GM12864 (cell line): ENCODE measurements at regions not wholly inside any gene's neighbourhood (a gene's known extent, or its start where the extent isn't known, plus 50 kb on each side); places are given as distances from the start of the nearest gene placed in this dataset.
A peak's percentile ranks its signal among the peaks of the same experiment; 100 is the strongest.
"Not testable (repeated sequence)": the region's sequence is repeated elsewhere in the genome, so short reads cannot be mapped to it uniquely, and the experiment has no call there.

Experiments
- DNase-seq: peaks from one replicate; pipeline ENCODE4 v3.0.0-alpha.2; 2011; ENCODE audit warnings: low read depth
- H3K4me3 ChIP-seq: 2 replicates; pipeline ENCODE4 v1.5.1; 2011; ENCODE audit warnings: mild to moderate bottlenecking, low read depth, low read length, control low read depth
- CTCF ChIP-seq: IDR thresholded peaks from 2 replicates; pipeline ENCODE4 v1.5.1; 2011; ENCODE audit warnings: low read depth, mild to moderate bottlenecking, moderate library complexity, low read length, control low read depth, inconsistent platforms; ENCODE audit errors: missing control alignments

- DNase-seq = no peak
- no peak overlapping the region for H3K4me3 ChIP-seq
- no peak for TF ChIP-seq CTCF
Observed at GRCh38 chr12:80015660-80016059, 80.8 kb upstream of the PPP1R12A start.

GRCh38 chr12:80003744-80004143 is 68.8 kb upstream of the PPP1R12A start:
- H3K4me3 ChIP-seq, DNase-seq: not testable (repeated sequence)

GRCh38 chr12:80001562-80001961 is 66.7 kb upstream of the PPP1R12A start:
- no peak for DNase-seq
- TF ChIP-seq CTCF = no peak

GRCh38 chr12:80000831-80001230 is 65.9 kb upstream of the PPP1R12A start:
- no peak for TF ChIP-seq CTCF
- no peak for DNase-seq
- H3K4me3 ChIP-seq = no peak overlapping the region

More at GRCh38 chr12:80001562-80001961, 66.7 kb upstream of the PPP1R12A start:
- H3K4me3 ChIP-seq = no peak overlapping the region

GRCh38 chr12:79998554-79998953 is 63.7 kb upstream of the PPP1R12A start:
- no peak for TF ChIP-seq CTCF
- no peak overlapping the region for H3K4me3 ChIP-seq
- DNase-seq = no peak

- peak; percentile 31 for DNase-seq
- no peak overlapping the region for H3K4me3 ChIP-seq
- no peak for TF ChIP-seq CTCF
Observed at GRCh38 chr12:79997096-79997791, 62.3 kb upstream of the PPP1R12A start.

GRCh38 chr12:79995385-79996084 is 60.6 kb upstream of the PPP1R12A start:
- DNase-seq, H3K4me3 ChIP-seq: not testable (repeated sequence)
